ENCODE measurements at regions not wholly inside any gene's neighbourhood (a gene's known extent, or its start where the extent isn't known, plus 50 kb on each side); places are given as distances from the start of the nearest gene placed in this dataset.

GRCh38 chr7:132041108-132041507 is 484.7 kb upstream of the PODXL start:
- 94% methylated on average over 3 of the region's 3 CpGs for WGBS
- TF ChIP-seq CTCF (IDR thresholded peaks at IDR 0.05) (no peak), POLR2A (IDR thresholded peaks at IDR 0.05) (no peak), POLR2AphosphoS5 (IDR thresholded peaks at IDR 0.05) (no peak), EP300 (IDR thresholded peaks at IDR 0.05) (no peak)
- no peaks in the 10 kb centered on the region for H3K4me1 ChIP-seq
- H3K9me3 ChIP-seq, result no peaks in the 10 kb centered on the region
- H3K4me3 ChIP-seq, result no peak overlapping the region
- no peaks in the 10 kb centered on the region for H3K27me3 ChIP-seq
- H3K27ac ChIP-seq, result no peak overlapping the region
- no peaks in the 10 kb centered on the region for H3K36me3 ChIP-seq
- no peak for DNase-seq (ENCODE audit: low spot score in 2 of 2)

- TF ChIP-seq EP300 (IDR thresholded peaks at IDR 0.05) (no peak), POLR2AphosphoS5 (IDR thresholded peaks at IDR 0.05) (no peak), CTCF (IDR thresholded peaks at IDR 0.05) (no peak), POLR2A (IDR thresholded peaks at IDR 0.05) (no peak)
- WGBS, result 75% methylated on average over 9 of the region's 9 CpGs
Observed at GRCh38 chr7:132035517-132036362, 479.3 kb upstream of the PODXL start.

GRCh38 chr7:132034748-132035416 is 478.5 kb upstream of the PODXL start:
- 80% methylated on average over 6 of the region's 6 CpGs for WGBS

More at GRCh38 chr7:132035517-132036362, 479.3 kb upstream of the PODXL start:
- H3K4me3 ChIP-seq, result no peak overlapping the region
- peaks cover 3% of the 10 kb centered on the region for H3K4me1 ChIP-seq
- no peak overlapping the region for H3K27ac ChIP-seq
- H3K9me3 ChIP-seq, result no peaks in the 10 kb centered on the region
- H3K27me3 ChIP-seq, result no peaks in the 10 kb centered on the region
- no peak for DNase-seq (ENCODE audit: low spot score in 2 of 2)
- H3K36me3 ChIP-seq, result no peaks in the 10 kb centered on the region

GRCh38 chr7:132030883-132031282 is 474.5 kb upstream of the PODXL start:
- no peak for DNase-seq (ENCODE audit: low spot score in 2 of 2)
- peaks cover 6% of the 10 kb centered on the region for H3K4me1 ChIP-seq
- no peaks in the 10 kb centered on the region for H3K9me3 ChIP-seq
- TF ChIP-seq EP300 (IDR thresholded peaks at IDR 0.05) (no peak), CTCF (IDR thresholded peaks at IDR 0.05) (no peak), POLR2AphosphoS5 (IDR thresholded peaks at IDR 0.05) (no peak), POLR2A (IDR thresholded peaks at IDR 0.05) (no peak)
- no peak overlapping the region for H3K4me3 ChIP-seq
- 32% methylated on average over 2 of the region's 2 CpGs for WGBS
- H3K36me3 ChIP-seq, result no peaks in the 10 kb centered on the region
- no peaks in the 10 kb centered on the region for H3K27me3 ChIP-seq
- H3K27ac ChIP-seq, result no peak overlapping the region

More at GRCh38 chr7:132034748-132035416, 478.5 kb upstream of the PODXL start:
- H3K27ac ChIP-seq, result no peak overlapping the region
- DNase-seq (ENCODE audit: low spot score in 2 of 2), result no peak
- no peak overlapping the region for H3K4me3 ChIP-seq
- TF ChIP-seq CTCF (IDR thresholded peaks at IDR 0.05) (no peak), EP300 (IDR thresholded peaks at IDR 0.05) (no peak), POLR2AphosphoS5 (IDR thresholded peaks at IDR 0.05) (no peak), POLR2A (IDR thresholded peaks at IDR 0.05) (no peak)
- peaks cover 6% of the 10 kb centered on the region for H3K4me1 ChIP-seq
- H3K9me3 ChIP-seq, result no peaks in the 10 kb centered on the region
- H3K36me3 ChIP-seq, result no peaks in the 10 kb centered on the region
- H3K27me3 ChIP-seq, result no peaks in the 10 kb centered on the region

GRCh38 chr7:132030086-132030568 is 473.7 kb upstream of the PODXL start:
- Histone ChIP-seq H3K27ac (no peak overlapping the region), H3K27me3 (no peaks in the 10 kb centered on the region), H3K36me3 (no peaks in the 10 kb centered on the region), H3K9me3 (no peaks in the 10 kb centered on the region), H3K4me1 (peaks cover 6% of the 10 kb centered on the region), H3K4me3 (no peak overlapping the region)
- TF ChIP-seq POLR2A (IDR thresholded peaks at IDR 0.05) (no peak), POLR2AphosphoS5 (IDR thresholded peaks at IDR 0.05) (no peak), EP300 (IDR thresholded peaks at IDR 0.05) (no peak), CTCF (IDR thresholded peaks at IDR 0.05) (no peak)
- no peak for DNase-seq (ENCODE audit: low spot score in 2 of 2)
- WGBS, result 15% methylated on average over 3 of the region's 3 CpGs
